HG02970 (cell line): ENCODE measurements at regions not wholly inside any gene's neighbourhood (a gene's known extent, or its start where the extent isn't known, plus 50 kb on each side); places are given as distances from the start of the nearest gene placed in this dataset.

ENCODE experiments used
- ATAC-seq: cut with Tn5 transposase; IDR thresholded peaks from one replicate; pipeline ENCODE4 v1.9.1; 2021; ENCODE audit warnings: mild to moderate bottlenecking, moderate library complexity, moderate number of reproducible peaks; ENCODE audit not compliant: unreplicated experiment, low FRiP score

GRCh38 chr1:193592317-193592716 lies 405.9 kb upstream of the B3GALT2 start:
- ATAC-seq, result no peak

DNA sequence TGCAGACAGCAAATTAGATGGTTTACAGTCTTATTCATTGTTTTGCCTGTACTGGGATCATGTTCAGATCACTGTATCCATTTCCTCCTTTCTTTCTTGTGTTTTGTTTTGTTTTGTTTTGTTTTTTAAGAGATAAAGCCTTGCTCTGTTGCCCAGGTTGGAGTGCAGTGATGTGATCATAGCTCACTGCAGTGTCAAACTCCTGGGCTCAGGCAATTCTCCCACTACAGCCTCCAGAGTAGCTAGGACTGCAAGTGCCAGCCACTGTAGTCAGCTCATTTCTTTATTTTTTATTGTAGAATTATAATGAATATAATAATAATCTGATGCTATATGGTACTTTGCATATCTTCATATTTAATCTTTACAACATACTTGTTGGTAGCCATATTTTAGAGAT lies 403.7 kb upstream of the B3GALT2 start:
- no peak for ATAC-seq

DNA sequence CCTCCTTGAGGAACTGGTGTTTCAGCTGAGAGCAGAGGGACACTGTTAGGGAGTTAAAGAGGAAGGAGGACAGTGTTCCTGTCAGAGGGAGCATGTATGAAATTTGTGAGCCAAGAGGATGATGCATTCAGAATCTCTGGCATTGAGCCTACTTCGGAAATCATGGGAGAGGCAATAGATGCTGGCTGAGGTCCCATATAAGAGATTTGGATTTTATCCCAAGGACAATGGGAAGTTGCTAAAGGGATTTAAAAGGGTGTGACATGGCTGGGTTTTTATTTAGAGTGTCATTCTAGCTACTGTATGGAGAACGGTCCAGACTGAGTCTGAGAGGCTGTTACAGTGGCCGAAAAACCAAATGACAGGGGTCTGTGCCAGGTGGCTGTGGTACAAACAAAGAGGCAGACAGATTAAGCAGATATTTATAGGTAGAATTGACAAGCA lies 403.2 kb upstream of the B3GALT2 start:
- ATAC-seq, result no peak

GRCh38 chr1:193588311-193589082 lies 402.1 kb upstream of the B3GALT2 start:
- ATAC-seq, result no peak

DNA sequence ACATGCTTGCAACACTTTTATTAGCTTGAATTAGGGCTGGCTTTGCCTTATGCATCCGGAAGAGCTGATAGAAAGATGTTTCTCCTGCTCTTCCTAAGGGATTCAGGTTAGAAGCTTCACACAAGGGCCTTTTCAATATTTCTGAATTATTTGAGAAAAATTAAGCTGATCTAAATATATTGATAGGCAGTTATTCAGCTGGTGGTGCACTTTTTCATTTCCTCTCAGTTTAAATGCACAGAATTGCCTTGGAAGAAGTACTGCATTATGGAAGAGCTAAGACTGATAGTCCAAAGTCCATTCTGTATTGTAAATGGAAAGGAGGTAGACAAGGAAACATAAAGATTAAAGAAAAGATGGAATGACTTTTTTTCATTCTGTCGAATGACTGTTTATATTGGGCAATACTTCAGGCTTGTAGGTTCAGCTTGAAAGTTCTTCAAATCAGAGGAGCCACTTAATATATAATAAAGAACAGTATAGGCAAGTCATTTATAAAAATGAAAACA lies 398.4 kb upstream of the B3GALT2 start:
- ATAC-seq, result no peak

- no peak for ATAC-seq
These were observed 394.9 kb upstream of the B3GALT2 start for GRCh38 chr1:193581341-193581740.

DNA sequence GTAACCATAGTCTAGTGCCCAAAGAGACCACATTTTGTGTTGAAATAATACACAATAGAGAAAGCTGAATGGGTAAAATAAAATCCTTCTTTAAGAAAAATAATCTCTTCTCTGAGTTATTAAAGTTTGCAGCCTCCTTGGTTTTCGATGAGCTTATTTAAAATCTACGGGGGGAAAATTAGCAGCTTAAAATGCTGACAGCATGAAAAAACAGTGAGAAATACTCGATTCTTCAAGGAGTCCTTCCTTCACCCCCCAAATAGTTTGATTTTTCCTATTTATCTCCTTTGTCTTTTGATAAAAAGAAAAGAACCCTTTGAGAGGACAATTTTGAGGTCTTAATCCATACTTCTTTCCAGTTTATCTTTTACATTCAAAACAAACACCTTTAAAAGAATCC lies 394.0 kb upstream of the B3GALT2 start:
- ATAC-seq, result no peak

DNA sequence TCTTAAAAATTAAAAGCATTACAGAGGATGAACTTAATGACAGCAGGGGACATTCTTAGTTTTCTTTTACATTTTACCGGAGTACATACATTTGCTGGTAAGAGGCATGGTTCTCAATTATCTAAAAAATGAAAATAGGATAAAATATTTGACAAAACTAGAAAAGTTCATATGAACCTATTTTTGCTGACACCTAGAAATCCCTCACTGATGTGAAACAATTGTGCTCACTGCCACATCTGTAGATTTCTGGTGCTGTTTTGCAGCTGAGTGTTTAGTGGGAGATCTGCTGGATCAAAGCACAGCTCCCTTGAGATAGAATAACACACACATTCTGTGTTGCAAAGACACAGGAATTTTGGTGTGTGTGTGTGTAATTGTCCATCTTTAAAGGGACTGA lies 392.9 kb upstream of the B3GALT2 start:
- no peak for ATAC-seq

GRCh38 chr1:193574913-193575312 lies 388.5 kb upstream of the B3GALT2 start:
- ATAC-seq, result no peak

DNA sequence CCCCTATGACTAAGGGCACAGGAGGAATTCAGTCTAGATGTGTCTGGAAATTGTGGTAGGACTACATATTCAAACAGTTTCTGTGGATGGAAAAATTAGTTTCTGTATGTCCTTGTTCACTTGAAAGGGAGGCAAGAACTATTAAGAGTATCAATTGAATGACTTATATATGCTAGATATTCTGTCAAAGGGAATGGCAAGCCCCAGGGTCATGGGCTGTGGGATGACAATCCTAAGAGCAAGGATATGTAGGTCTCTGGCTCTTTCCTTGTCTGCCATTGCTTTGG lies 383.5 kb upstream of the B3GALT2 start:
- no peak for ATAC-seq

DNA sequence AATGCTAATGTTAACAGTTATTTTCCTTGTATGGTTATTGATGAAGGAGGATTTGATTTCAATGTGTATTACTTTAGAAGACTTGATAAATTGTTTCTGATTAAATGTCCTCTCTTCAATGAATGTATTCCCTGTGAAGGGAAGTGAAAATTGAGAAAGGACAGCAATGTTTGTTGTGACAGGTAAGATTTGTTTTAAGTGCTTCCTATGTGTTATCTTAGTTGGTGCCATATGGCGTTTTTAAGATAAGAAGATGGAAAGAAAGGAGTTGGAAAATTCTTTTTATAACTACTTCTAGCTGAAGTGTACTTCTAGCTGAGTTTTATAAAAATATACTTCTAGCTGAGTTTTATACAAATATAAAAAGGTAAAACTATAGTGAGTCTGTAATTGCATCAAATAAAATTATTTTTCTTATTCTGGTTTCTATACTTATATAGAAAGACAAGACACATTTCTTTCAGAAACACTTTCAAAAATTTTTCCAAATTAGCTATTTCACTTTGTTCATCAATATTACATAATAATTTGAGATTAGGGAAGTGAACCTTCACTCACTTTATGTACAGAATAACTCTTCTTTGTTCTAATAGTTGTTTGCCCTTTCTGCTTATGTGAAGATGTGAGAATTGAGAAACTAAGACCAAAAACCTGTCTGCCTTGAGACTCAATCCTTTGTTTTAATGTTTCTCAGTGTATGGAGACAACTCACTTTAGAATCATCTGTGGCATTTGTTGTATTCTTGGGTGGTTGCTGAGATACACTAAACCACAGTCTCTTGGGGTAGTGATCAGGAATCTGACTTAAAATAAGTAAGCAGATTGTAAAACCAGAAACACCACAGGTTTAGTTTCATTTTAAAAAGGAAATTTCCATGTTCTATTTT lies 382.9 kb upstream of the B3GALT2 start:
- ATAC-seq, result no peak

- ATAC-seq, result no peak
These were observed 382.1 kb upstream of the B3GALT2 start for GRCh38 chr1:193568512-193568911.

DNA sequence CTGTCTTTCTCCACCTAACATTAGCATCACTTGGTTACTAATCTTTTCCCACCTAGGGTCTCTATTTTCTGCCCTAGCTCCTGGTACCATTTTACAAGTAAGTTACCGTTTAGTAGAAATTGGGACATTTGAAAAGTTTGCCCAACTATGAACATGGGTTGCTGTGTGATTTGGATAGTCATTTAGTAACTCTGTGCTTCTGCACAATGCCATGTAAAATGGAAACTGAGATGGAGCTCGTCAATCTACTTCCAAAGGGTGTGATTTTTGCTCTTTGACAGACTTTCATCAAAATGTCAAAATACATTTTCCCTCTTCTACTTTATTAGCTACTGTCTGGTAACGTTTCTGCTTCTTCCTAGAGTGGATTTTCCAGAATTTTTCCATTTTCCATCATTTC lies 381.5 kb upstream of the B3GALT2 start:
- no peak for ATAC-seq

DNA sequence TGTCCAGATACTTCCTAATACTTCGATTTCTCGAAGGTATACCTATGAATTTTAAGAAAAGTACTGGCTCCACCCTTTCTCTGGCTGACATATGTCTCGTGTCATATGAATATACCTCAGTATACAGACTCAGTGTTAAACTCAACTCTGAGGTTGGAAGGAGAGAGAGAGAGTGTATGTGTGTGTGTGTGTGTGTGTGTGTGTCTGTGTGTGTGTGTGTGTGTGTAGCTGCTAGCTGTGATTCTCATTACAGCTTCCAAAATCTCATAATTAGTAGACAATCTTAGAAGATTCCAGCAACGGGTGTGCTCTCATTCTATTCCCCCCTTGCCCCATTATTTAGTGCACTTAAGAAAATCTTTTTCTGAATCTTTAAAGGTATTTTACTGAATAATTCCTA lies 380.3 kb upstream of the B3GALT2 start:
- ATAC-seq, result no peak

- no peak for ATAC-seq
These were observed 379.7 kb upstream of the B3GALT2 start for GRCh38 chr1:193565971-193566577.

GRCh38 chr1:193562121-193562520 lies 375.7 kb upstream of the B3GALT2 start:
- ATAC-seq, result no peak

- no peak for ATAC-seq
These were observed 372.1 kb upstream of the B3GALT2 start for GRCh38 chr1:193558491-193559028.

DNA sequence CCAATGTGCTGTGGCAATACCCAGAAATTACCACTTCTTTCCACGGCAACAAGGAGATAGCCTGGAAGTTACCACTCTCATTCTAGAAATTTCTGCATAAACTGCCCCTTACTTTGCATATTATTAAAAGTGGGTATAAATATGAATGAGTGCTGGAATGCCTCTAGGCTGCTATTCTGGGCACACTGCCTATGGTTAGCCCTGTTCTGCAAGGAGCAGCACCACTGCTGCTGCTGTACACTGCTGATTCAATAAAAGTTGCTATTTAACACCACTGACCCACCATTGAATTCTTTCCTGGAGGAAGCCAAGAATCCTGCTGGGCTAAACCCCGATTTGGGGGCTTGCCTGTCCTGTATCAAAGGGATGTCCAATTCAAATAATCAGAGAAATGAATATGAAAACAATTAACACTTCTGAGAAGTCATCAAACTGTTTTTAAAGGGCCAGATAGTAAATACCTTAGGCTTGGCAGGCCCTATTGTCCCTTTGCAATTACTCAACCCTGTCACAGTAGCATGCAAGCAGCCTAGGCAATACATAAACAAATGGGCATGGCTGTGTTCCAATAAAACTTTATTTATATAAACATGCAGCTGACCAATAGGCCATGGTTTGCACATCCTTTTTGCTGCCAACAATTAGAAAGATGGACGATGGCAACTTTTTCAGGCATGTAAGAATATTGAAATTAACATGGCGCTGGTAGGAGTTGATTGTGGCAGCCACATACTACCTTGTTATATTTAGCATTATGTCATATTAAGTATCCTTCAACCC lies 369.4 kb upstream of the B3GALT2 start:
- no peak for ATAC-seq

- no peak for ATAC-seq
These were observed 367.2 kb upstream of the B3GALT2 start for GRCh38 chr1:193553564-193553963.

- no peak for ATAC-seq
These were observed 365.9 kb upstream of the B3GALT2 start for GRCh38 chr1:193552274-193552673.
